Prostate gland (tissue), 2 donors: ENCODE measurements at regions not wholly inside any gene's neighbourhood (a gene's known extent, or its start where the extent isn't known, plus 50 kb on each side); places are given as distances from the start of the nearest gene placed in this dataset.

Experiments
- CTCF ChIP-seq, 4 experiments: fragments of 200-600 bp in 2 of 4; fragments of 450-650 bp in 2 of 4; sonication (generic) in 2 of 4; IDR thresholded peaks; 1 replicate in 3 of 4; 2 replicates in 1 of 4; pipeline ENCODE4 v1.5.1; 2016 to 2019; ENCODE audit warnings: antibody characterized with exemption in 4 of 4, mild to moderate bottlenecking in 2 of 4, moderate library complexity in 2 of 4
- POLR2A ChIP-seq: fragments of 450-650 bp; IDR thresholded peaks from one replicate; pipeline ENCODE4 v1.6.1; 2016; ENCODE audit warnings: antibody characterized with exemption, mild to moderate bottlenecking
- POLR2AphosphoS5 ChIP-seq: sonication (generic); formaldehyde crosslinking; IDR thresholded peaks from one replicate; pipeline ENCODE4 v1.6.1; 2017; ENCODE audit warnings: antibody characterized with exemption

GRCh38 chr19:28426110-28426729 lies 786.7 kb downstream of the UQCRFS1 start:
- TF ChIP-seq POLR2AphosphoS5 (no peak), CTCF (IDR thresholded peaks at IDR 0.05) (no peak), POLR2A (no peak)
